WERI-Rb-1 (cell line): ENCODE measurements at regions not wholly inside any gene's neighbourhood (a gene's known extent, or its start where the extent isn't known, plus 50 kb on each side); places are given as distances from the start of the nearest gene placed in this dataset.

ENCODE experiments used
- DNase-seq: peaks from one replicate; pipeline ENCODE4 v3.0.0-alpha.2; 2020
- H3K27ac ChIP-seq: fragments of 250-450 bp; sonication (Bioruptor Pico); 2 replicates; pipeline ENCODE4 v1.5.1; 2020; ENCODE audit warnings: mild to moderate bottlenecking, moderate library complexity
- H3K27me3 ChIP-seq: fragments of 250-450 bp; sonication (Bioruptor Pico); 2 replicates; pipeline ENCODE4 v1.5.1; 2021; ENCODE audit warnings: mild to moderate bottlenecking, low read depth, moderate library complexity; ENCODE audit not compliant: insufficient read depth, severe bottlenecking
- H3K36me3 ChIP-seq: fragments of 250-450 bp; sonication (Bioruptor Pico); 2 replicates; pipeline ENCODE4 v1.5.1; 2020; ENCODE audit warnings: mild to moderate bottlenecking, moderate library complexity
- H3K4me3 ChIP-seq: 2 replicates; pipeline ENCODE4 v1.5.1; 2011; ENCODE audit warnings: low read depth, mild to moderate bottlenecking, control low read depth, low read length
- H3K9me3 ChIP-seq: fragments of 250-450 bp; sonication (Bioruptor Pico); 2 replicates; pipeline ENCODE4 v1.5.1; 2021; ENCODE audit warnings: mild to moderate bottlenecking, moderate library complexity; ENCODE audit not compliant: severe bottlenecking
- TF ChIP-seq, protein P1 (sequence below): IDR thresholded peaks from 2 replicates; pipeline ENCODE4 v1.5.1; 2011; ENCODE audit warnings: low read depth, mild to moderate bottlenecking, control low read depth, inconsistent platforms, low read length

DNA sequence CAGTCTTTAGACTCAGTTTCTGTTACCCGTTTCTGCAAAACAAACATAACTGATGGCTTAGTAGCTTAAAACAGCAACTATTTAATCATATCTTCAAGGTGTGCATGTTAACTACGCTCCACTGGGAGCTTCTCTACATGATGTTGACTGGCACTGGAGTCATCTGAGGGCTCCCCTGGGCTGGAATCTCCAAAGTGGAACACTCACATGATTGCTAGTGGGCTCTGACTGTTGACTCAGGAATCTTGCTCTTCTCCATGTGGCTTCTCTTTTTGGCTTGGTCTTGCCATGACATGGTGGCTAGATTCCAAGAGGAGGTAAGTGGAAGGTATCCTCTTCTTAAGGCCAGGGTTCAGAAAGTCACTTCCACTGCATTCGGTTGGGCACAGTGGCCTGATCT is 160.8 kb downstream of the PMAIP1 start:
- Histone ChIP-seq H3K4me3 (no peak overlapping the region), H3K27ac (no peak overlapping the region), H3K36me3 (no peaks in the 10 kb centered on the region), H3K27me3 (no peaks in the 10 kb centered on the region), H3K9me3 (no peaks in the 10 kb centered on the region)
- DNase-seq, result no peak
- TF ChIP-seq, protein P1, sequence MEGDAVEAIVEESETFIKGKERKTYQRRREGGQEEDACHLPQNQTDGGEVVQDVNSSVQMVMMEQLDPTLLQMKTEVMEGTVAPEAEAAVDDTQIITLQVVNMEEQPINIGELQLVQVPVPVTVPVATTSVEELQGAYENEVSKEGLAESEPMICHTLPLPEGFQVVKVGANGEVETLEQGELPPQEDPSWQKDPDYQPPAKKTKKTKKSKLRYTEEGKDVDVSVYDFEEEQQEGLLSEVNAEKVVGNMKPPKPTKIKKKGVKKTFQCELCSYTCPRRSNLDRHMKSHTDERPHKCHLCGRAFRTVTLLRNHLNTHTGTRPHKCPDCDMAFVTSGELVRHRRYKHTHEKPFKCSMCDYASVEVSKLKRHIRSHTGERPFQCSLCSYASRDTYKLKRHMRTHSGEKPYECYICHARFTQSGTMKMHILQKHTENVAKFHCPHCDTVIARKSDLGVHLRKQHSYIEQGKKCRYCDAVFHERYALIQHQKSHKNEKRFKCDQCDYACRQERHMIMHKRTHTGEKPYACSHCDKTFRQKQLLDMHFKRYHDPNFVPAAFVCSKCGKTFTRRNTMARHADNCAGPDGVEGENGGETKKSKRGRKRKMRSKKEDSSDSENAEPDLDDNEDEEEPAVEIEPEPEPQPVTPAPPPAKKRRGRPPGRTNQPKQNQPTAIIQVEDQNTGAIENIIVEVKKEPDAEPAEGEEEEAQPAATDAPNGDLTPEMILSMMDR, result no peak

GRCh38 chr18:60060026-60060425 is 160.2 kb downstream of the PMAIP1 start:
- TF ChIP-seq, protein P1, result no peak
- DNase-seq, result no peak
- H3K4me3 ChIP-seq, result no peak overlapping the region
- no peaks in the 10 kb centered on the region for H3K36me3 ChIP-seq
- no peaks in the 10 kb centered on the region for H3K9me3 ChIP-seq
- no peak overlapping the region for H3K27ac ChIP-seq
- no peaks in the 10 kb centered on the region for H3K27me3 ChIP-seq

- H3K27me3 ChIP-seq, result no peaks in the 10 kb centered on the region
- DNase-seq, result no peak
- H3K36me3 ChIP-seq, result no peaks in the 10 kb centered on the region
- no peak overlapping the region for H3K27ac ChIP-seq
- TF ChIP-seq, protein P1, result no peak
- H3K4me3 ChIP-seq, result no peak overlapping the region
- no peaks in the 10 kb centered on the region for H3K9me3 ChIP-seq
Observed at GRCh38 chr18:60059216-60059615, 159.4 kb downstream of the PMAIP1 start.

- H3K27ac ChIP-seq, result no peak overlapping the region
Observed at GRCh38 chr18:60053747-60054304, 154.0 kb downstream of the PMAIP1 start.

GRCh38 chr18:60050821-60051220 is 151.0 kb downstream of the PMAIP1 start:
- H3K9me3 ChIP-seq, result no peaks in the 10 kb centered on the region
- DNase-seq, result no peak
- H3K36me3 ChIP-seq, result no peaks in the 10 kb centered on the region
- no peaks in the 10 kb centered on the region for H3K27me3 ChIP-seq
- no peak overlapping the region for H3K4me3 ChIP-seq
- TF ChIP-seq, protein P1, result no peak
- H3K27ac ChIP-seq, result no peak overlapping the region

More at GRCh38 chr18:60053747-60054304, 154.0 kb downstream of the PMAIP1 start:
- H3K36me3 ChIP-seq, result no peaks in the 10 kb centered on the region
- H3K27me3 ChIP-seq, result no peaks in the 10 kb centered on the region
- TF ChIP-seq, protein P1, result no peak
- no peaks in the 10 kb centered on the region for H3K9me3 ChIP-seq
- no peak for DNase-seq
- H3K4me3 ChIP-seq, result no peak overlapping the region

GRCh38 chr18:60049172-60049571 is 149.4 kb downstream of the PMAIP1 start:
- Histone ChIP-seq H3K9me3 (no peaks in the 10 kb centered on the region), H3K27ac (no peak overlapping the region), H3K4me3 (no peak overlapping the region), H3K36me3 (no peaks in the 10 kb centered on the region), H3K27me3 (no peaks in the 10 kb centered on the region)
- no peak for DNase-seq
- TF ChIP-seq, protein P1, result no peak
